Progenitor cell of endocrine pancreas (in vitro differentiated cells): ENCODE measurements at regions not wholly inside any gene's neighbourhood (a gene's known extent, or its start where the extent isn't known, plus 50 kb on each side); places are given as distances from the start of the nearest gene placed in this dataset.

Experiments used
- DNase-seq: peaks from one replicate; pipeline ENCODE4 v3.0.0; 2021; ENCODE audit warnings: low spot score; ENCODE audit not compliant: unreplicated experiment
- H3K27ac Mint-ChIP-seq: 2 replicates; pipeline ENCODE4 v1.8.0; 2021; ENCODE audit warnings: mild to moderate bottlenecking, moderate library complexity, mixed read lengths
- H3K27me3 Mint-ChIP-seq: 2 replicates; pipeline ENCODE4 v1.8.0; 2021; ENCODE audit warnings: mixed read lengths
- H3K36me3 Mint-ChIP-seq: 2 replicates; pipeline ENCODE4 v1.8.0; 2022; ENCODE audit warnings: mixed read lengths; ENCODE audit not compliant: insufficient read depth
- H3K4me1 Mint-ChIP-seq: 2 replicates; pipeline ENCODE4 v1.8.0; 2021; ENCODE audit warnings: low read depth, mixed read lengths
- H3K4me3 Mint-ChIP-seq: 2 replicates; pipeline ENCODE4 v1.8.0; 2021; ENCODE audit warnings: low read depth, mild to moderate bottlenecking, moderate library complexity, mixed read lengths
- H3K9me3 Mint-ChIP-seq: 2 replicates; pipeline ENCODE4 v1.8.0; 2021; ENCODE audit warnings: low read depth, mixed read lengths
- TF ChIP-seq, protein P1 (sequence below): fragments of 200-600 bp; sonication (generic); IDR thresholded peaks from one replicate; pipeline ENCODE4 v1.5.0; 2021; ENCODE audit warnings: antibody characterized with exemption, mild to moderate bottlenecking; ENCODE audit not compliant: unreplicated experiment

DNA sequence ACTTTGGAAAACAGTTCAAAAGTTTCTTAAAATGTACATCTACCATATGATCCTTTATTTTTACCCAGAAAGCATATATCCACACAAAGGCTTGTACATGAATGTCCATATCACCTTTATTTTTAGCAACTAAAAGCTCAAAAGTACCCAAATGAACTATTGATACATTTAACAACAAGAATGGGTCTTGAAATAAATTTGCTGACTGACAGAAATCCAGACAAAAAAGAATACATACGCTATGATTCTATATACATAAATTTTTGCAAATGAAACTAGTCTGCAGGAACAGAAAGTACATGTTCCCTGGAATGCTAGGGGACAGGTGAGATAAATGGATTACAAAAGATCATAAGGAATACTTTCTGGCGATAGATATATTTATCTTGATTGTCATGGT, 96.3 kb upstream of the KYNU start:
- Mint-ChIP-seq H3K9me3 (no peaks in the 10 kb centered on the region), H3K36me3 (no peaks in the 10 kb centered on the region), H3K4me1 (peaks cover 3% of the 10 kb centered on the region), H3K4me3 (no peak overlapping the region), H3K27me3 (peaks cover 20% of the 10 kb centered on the region), H3K27ac (no peak overlapping the region)
- no peak for DNase-seq
- TF ChIP-seq, protein P1, sequence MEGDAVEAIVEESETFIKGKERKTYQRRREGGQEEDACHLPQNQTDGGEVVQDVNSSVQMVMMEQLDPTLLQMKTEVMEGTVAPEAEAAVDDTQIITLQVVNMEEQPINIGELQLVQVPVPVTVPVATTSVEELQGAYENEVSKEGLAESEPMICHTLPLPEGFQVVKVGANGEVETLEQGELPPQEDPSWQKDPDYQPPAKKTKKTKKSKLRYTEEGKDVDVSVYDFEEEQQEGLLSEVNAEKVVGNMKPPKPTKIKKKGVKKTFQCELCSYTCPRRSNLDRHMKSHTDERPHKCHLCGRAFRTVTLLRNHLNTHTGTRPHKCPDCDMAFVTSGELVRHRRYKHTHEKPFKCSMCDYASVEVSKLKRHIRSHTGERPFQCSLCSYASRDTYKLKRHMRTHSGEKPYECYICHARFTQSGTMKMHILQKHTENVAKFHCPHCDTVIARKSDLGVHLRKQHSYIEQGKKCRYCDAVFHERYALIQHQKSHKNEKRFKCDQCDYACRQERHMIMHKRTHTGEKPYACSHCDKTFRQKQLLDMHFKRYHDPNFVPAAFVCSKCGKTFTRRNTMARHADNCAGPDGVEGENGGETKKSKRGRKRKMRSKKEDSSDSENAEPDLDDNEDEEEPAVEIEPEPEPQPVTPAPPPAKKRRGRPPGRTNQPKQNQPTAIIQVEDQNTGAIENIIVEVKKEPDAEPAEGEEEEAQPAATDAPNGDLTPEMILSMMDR = no peak

DNA sequence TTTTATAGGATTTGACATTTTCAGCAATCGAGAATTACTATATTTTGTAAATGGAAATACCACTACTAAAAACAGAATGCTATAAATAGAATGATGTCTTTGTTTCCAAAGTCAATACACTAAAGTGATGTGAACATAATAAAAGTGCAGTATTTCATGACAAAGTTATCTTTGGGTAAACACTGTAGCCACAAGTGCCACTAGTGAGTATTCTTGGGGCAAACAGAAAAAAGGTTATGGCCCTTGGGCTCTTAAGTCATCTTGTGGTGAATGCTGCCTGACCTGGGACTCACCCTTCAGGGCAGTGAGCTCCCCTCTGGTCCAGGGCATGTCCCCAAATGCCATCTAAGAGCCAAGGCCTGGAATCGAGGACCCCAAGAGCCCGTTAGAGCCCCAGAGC, 99.2 kb upstream of the KYNU start:
- Mint-ChIP-seq H3K9me3 (peaks cover 22% of the 10 kb centered on the region), H3K27ac (no peak overlapping the region), H3K4me1 (no peaks in the 10 kb centered on the region), H3K4me3 (no peak overlapping the region), H3K27me3 (peaks cover 16% of the 10 kb centered on the region), H3K36me3 (no peaks in the 10 kb centered on the region)
- no peak for DNase-seq
- TF ChIP-seq, protein P1 = no peak

DNA sequence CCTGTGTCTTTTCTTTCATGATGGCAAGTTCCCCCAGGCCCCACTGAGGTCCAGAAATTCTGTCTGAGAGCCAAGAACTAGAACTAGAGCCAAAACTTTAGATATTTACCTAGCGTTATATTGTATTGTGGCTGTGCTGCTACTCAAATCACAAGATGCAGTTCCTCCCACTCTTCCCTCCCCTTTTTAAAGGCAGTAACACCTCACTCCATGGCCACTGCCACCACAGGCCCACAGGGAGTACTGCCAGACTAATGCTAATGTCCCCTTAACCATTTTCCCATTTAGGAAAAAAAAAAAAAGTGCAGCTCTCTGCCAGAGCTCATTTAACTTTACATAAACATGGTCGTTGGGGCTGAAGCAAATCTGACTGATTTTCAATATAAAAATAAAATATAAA, 99.7 kb upstream of the KYNU start:
- no peak for DNase-seq
- no peaks in the 10 kb centered on the region for H3K4me1 Mint-ChIP-seq
- H3K27me3 Mint-ChIP-seq = peaks cover 11% of the 10 kb centered on the region
- H3K27ac Mint-ChIP-seq = no peak overlapping the region
- TF ChIP-seq, protein P1 = no peak
- no peaks in the 10 kb centered on the region for H3K36me3 Mint-ChIP-seq
- peaks cover 27% of the 10 kb centered on the region for H3K9me3 Mint-ChIP-seq
- H3K4me3 Mint-ChIP-seq = no peak overlapping the region

DNA sequence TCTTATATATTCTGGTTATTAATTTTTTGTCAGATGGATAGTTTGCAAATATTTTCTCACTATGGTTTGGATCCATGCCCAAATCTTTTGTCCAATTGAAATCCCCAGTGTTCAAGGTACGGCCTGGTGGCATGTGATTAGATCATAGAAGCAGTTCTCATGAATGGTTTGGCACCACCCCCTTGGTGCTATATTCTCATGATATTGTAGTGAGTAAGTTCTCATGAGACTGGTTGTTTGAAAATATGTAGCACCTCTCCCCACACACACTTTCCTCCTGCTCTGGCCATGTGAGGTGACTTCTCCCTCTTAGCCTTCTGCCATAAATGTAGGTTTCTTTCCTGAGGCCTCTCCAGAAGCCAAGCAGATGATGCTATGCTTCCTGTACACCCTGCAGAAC, 107.7 kb upstream of the KYNU start:
- Mint-ChIP-seq H3K27me3 (no peaks in the 10 kb centered on the region), H3K9me3 (peaks cover 46% of the 10 kb centered on the region), H3K27ac (no peak overlapping the region), H3K36me3 (no peaks in the 10 kb centered on the region), H3K4me1 (no peaks in the 10 kb centered on the region), H3K4me3 (no peak overlapping the region)
- TF ChIP-seq, protein P1 = no peak
- DNase-seq = no peak

DNA sequence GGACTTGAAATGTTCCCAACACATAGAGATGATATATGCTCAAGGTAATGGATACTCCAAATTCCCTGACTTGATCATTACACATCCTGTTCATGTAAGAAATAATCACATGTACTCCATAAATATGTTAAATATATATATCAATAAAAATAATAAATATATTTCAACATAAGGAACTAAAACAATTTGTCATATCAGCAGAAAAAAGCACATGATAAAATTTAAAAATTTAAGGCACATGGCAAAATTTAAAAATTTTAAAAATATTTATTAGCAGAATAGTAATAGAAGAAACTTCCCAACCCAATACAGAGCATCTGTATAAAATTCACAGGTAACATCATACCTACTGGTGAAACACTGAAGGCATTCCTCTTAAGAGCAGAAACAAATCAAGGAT, 109.6 kb upstream of the KYNU start:
- H3K36me3 Mint-ChIP-seq = no peaks in the 10 kb centered on the region
- peaks cover 33% of the 10 kb centered on the region for H3K9me3 Mint-ChIP-seq
- H3K4me1 Mint-ChIP-seq = no peaks in the 10 kb centered on the region
- no peak overlapping the region for H3K27ac Mint-ChIP-seq
- no peak for DNase-seq
- H3K4me3 Mint-ChIP-seq = no peak overlapping the region
- TF ChIP-seq, protein P1 = no peak
- no peaks in the 10 kb centered on the region for H3K27me3 Mint-ChIP-seq
